Esophagus squamous epithelium (tissue), 4 donors: ENCODE measurements at regions not wholly inside any gene's neighbourhood (a gene's known extent, or its start where the extent isn't known, plus 50 kb on each side); places are given as distances from the start of the nearest gene placed in this dataset.

Experiments
- POLR2A ChIP-seq, 4 donors: fragments of 450-650 bp; IDR thresholded peaks; one replicate each; pipeline ENCODE4 v1.6.1; 2017; ENCODE audit warnings: antibody characterized with exemption in 4 of 4, mild to moderate bottlenecking in 4 of 4, moderate library complexity in 3 of 4
- TF ChIP-seq, protein P1 (sequence below), 6 experiments: fragments of 450-650 bp in 4 of 6; fragments of 200-600 bp in 2 of 6; sonication (generic) in 2 of 6; IDR thresholded peaks; one replicate each; pipeline ENCODE4 v1.5.1; 2016 to 2019; ENCODE audit warnings: antibody characterized with exemption in 6 of 6, mild to moderate bottlenecking in 4 of 6, moderate library complexity in 4 of 6

- TF ChIP-seq, protein P1, sequence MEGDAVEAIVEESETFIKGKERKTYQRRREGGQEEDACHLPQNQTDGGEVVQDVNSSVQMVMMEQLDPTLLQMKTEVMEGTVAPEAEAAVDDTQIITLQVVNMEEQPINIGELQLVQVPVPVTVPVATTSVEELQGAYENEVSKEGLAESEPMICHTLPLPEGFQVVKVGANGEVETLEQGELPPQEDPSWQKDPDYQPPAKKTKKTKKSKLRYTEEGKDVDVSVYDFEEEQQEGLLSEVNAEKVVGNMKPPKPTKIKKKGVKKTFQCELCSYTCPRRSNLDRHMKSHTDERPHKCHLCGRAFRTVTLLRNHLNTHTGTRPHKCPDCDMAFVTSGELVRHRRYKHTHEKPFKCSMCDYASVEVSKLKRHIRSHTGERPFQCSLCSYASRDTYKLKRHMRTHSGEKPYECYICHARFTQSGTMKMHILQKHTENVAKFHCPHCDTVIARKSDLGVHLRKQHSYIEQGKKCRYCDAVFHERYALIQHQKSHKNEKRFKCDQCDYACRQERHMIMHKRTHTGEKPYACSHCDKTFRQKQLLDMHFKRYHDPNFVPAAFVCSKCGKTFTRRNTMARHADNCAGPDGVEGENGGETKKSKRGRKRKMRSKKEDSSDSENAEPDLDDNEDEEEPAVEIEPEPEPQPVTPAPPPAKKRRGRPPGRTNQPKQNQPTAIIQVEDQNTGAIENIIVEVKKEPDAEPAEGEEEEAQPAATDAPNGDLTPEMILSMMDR (IDR thresholded peaks at IDR 0.05): no peak
- TF ChIP-seq POLR2A (IDR thresholded peaks at IDR 0.05): no peak
Measured at GRCh38 chr5:24999732-25000131, 355.0 kb upstream of the CDH10 start.
